Amniotic epithelial cell (primary cell): ENCODE measurements at regions not wholly inside any gene's neighbourhood (a gene's known extent, or its start where the extent isn't known, plus 50 kb on each side); places are given as distances from the start of the nearest gene placed in this dataset.

ENCODE experiments used
- DNase-seq: peaks from one replicate; pipeline ENCODE4 v3.0.0-alpha.2; 2010; ENCODE audit warnings: low read depth

DNA sequence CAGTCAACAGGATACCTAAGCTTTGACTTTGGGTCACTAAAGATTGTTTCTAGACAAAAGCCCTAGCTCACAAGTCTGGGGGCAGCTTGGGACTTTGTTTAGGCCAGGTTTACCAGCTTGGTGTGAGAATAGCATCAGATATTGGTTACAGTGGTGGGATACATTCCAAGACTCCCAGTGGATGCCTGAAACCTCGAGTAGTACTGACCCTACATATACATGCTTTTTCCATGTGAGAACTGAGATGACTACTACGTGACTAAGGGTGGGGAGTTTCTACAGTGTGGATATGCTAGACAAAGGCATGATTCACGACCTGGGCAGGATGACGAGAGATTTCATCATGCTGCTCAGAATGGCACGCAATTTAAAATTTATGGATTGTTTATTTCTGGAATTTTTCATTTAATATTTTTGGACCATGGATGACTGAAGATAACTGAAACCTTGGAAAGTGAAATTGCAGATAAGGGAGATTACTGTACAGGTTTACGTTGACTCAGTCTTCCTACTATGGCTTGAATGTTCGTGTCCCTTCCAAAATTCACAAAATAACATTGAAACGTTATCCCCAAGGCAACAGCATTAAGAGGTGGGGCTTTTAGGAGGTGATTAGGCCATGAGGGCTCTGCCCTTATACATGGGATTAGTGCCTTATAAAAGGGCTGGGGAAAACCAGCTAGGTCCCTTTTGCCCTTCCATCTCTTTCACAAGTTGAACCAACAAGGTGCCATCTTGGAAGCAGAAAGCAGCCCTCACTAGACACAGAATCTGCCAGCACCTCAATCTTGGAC is 50.2 kb upstream of the CTAGE1 start:
- DNase-seq: peak; percentile 99

DNA sequence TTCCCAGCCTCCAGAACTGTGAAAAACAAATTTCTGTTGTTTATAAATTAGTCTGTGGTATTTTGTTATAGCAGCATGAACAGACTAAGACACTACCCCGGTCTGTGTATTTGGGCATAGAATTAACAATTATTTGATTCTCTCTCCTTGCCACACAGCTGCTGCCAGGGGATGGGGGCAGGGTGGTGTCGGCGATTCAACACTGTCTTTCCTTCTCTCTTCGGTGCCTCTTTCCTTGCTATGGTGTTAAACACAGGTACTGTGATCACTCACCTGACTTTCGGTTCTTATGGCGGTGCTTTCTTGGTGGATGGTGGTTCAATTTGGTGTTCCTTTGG is 50.8 kb upstream of the CTAGE1 start:
- no peak for DNase-seq

DNA sequence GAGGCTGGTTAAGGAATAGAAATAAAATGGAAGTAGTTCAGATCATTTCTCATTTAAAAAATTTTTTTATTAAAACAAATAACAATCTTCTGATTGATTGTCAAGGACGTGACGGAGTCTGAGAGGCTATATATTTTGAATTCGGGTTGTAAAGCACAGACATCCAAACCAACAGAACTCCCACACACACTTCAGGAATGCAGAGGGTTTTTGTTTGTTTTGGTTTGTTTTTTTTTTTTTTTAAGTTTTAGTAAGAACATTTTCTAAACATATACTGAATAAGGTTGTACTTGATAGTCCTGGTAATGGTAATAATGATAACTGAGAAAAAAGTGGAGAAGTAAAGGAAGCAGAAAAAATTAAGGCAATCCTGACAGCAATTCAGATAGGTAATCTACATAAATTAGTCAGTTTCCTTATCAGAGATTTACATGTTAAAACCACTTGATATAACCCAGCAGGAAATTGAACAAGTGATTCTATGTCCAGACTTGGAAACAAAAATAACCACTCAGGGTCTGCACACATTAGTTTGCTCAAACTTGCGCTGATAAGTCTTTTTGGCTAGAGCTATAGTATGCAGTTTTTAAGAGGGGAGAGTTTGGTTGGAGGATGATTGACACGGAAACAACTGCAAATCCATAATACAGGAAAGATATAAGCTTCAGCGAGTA is 51.5 kb upstream of the CTAGE1 start:
- peak; percentile 71 for DNase-seq

DNA sequence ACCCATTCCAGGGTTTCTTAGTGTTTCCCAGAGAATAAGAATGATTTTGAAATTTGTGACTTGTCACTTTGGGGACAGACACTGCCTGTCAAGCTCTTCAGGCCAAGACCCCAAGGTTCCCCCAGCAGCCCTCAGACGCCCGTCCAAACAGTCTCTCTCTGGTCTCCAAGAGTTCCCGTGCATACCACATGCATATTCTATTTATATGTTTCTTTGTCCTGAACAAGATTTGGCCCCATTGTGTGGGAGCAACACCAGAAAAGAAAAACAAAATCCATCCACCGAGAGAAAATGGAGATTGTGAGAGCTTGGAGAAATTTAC is 52.2 kb upstream of the CTAGE1 start:
- peak; percentile 58 for DNase-seq

DNA sequence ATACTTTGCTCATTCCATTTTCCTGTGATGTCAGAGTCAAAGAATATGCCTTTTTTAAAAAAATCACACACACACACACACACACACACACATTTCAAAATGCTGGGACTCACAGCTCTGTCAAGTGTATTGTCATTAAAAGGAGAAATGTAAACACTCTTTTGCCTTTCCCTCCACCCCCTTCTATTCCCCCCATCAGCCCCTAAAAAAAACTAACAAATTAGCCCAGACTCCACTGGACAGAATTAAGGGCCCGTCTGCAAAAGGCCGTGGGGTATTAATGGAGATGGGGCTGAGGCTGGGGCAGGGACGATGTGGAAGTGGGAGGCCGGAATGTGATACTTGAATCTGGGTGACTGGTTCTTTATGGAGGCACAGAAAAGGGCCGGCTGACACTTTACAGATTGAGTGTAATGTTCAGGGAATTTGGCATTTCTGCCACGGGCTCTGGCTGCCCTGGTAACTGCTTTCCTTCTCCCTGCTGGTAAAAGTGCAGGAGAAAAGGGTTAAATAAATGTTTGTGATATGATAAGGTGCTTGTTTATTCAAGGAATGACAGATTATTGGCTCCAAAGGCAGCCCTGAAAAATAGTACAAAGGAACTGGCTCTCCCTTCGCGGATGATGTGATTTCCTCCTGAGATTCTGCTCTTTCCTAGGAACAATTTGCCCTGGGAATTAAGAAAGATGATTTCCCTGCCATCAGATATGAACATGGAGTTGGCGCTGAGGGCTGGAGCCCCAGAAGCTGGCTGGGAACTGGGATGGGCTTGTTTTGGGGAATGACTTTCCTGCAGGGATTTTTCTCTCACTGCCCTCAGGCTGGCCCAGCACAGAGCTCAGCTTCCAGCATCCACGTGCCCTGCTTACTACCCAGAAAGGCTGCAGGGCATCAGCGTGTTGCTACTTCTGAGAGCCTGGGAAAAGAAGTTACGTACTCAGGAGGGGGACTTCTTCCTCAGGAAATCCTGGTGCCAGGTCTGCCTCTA is 52.8 kb upstream of the CTAGE1 start:
- DNase-seq: peak; percentile 84

DNA sequence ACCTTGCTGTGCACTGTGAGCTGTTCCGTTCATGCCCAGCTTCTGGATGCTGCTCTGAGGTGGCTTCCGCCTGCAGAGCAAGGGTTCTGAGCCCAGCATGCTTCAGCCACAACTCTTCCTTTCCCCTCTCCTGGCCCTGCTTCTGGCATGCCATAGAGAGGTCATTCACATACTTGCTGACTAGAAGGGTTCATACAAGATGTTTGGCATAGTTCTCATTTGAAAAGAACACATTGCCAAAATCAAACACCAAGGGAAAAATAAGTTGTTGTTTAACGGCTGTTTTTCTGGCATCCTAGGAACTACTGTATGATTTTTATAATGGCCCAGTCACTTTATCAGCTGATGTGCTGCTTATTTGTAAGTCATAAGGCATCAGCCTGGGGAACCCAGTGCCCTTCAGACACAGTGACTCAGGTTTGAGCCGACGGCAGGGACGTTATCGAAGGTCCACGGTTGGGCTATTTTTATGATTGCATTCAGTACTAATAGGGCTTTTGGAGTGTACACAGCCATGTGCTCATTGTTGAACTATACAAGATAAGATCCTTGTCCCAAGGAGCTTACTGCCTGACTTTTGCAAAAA is 53.9 kb upstream of the CTAGE1 start:
- DNase-seq: peak; percentile 80

DNA sequence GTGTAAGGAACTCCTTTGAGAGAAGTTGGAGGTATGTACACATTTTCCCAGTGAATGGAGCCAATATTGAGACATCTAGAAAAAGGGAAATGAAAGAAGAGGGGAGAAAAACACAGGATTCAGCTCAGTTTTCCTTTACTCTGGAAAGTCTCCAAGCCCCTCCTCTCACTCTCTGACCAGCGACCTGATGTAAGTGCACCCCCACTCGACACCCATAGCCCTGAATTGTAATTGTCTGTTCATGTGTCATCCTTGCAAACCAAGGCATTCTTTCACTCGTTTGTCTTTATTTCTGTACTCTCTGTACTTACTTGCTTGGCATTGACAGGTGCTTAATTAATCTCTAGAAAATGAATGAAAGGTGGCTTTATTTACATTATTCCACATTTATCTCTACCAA is 55.7 kb upstream of the CTAGE1 start:
- peak; percentile 31 for DNase-seq

DNA sequence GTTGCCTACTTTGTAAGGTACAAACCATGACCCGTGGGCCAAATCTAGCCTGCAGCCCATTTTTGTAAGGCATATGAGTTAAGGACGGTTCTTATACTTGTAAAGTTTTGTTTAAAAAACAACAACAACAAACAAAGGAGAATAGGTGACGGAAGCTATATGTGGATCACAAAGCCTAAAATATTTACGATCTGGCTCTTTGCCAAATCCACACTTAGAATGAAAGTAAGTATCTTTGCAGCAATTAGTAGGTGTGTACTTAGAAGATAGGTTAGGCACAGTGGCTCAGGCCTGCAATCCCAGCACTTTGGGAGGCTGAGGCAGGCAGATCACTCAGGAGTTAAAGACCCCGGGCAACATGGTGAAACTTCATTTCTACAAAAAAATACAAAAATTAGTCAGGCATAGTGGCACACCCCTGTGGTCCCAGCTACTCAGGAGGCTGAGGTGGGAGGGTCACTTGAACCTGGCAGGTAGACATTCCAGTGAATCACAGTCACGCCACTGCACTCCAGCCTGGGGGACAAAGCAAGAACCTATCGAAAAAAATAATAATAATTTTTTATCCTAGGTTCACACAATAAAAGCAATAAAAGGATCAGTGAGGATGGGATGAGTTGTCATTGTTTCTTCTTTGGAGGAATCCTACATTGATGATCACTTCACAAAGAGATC is 57.8 kb upstream of the CTAGE1 start:
- no peak for DNase-seq

DNA sequence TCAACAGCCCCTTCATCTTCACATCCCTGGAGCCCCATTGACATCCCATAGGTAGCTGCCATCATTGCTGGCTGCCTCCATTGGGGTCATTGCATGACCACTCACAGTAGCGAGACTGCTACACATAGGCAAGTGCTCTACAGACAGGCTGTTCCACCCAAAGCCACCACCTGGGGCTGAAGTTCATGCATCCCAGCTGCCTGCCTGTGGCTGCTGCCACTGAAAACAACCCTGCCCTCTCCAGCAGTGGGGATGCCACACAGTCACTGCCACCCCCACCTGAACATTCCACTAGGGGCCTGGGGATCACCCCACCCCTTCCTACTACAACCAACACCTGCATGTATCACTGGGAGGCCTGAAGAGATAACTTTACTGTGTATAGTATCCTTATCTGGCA is 59.5 kb upstream of the CTAGE1 start:
- DNase-seq: no peak

DNA sequence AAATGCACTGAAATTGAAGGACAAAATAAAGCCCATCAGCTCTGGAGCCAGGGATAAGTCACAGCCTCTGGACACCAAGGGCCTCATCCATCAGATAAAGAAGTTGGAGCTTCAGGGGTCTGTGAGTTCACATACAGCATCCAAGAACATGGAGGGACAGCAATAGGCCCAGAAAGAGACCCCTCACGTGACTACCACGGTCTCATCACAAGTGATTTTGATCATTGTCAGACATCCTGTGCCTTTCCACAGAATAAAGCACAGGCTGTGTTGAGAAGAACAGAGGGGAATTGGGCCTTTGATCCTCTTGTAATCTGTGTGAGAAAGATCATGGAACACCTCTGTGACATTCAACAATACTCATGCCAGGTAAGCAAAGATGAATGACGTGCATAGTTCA is 65.2 kb upstream of the CTAGE1 start:
- DNase-seq: no peak

DNA sequence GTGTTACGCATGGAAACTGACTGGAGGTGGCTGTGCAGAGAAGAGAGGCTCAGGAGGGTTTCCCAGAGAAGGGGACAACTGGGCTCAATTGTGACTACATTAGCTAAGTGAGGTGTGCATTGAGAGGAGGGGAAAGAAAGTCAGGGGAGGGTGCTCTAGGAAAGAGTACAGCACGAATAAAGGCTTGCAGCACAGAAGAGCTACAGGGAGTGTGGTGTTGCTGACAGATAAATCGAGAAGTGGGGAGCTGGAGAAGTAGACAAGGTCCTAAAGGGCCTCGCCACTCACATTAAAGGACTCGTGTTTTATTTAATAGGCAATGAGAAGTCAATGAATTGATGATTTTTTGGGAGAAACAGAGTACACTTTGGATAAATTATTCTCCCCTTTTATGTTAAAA is 65.7 kb upstream of the CTAGE1 start:
- DNase-seq: no peak

DNA sequence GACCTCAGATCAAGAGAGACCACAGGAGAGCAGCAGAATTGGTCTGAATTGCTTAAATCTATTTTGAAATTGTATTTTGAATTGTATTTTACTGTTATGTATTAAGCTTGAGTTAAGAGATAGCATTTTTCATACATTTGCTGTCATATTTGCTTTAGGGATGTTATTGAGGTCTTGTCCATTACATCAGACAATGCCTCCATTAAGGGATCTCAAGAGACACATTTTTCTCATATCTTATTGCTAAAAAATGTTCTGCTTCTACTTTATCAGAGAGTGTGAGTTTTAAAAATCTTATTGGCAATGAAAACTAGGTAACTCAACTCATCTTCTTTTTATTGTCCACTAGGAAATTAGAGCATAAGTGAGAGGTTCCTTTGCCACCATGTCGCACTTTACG is 66.8 kb upstream of the CTAGE1 start:
- no peak for DNase-seq

DNA sequence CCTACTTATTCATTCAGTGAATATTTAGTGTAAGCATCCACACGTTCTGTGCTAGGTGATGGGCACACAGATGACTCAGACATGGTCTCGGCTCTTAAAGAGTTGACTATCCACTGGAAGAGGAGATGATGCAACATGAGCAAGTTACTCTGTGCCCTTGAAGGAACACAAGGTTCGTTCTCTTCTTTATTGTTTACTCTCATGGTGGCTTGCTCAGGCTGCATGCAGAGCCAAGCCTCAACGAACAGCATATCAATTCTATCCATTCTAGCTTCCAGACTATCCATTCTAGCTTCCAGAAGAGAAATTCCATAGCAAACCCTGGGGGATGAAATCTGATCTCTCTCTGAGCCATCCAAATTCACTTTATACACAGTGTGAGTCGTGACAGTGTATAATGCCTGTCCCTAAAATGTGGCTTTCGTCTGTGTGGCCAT is 68.1 kb upstream of the CTAGE1 start:
- DNase-seq: peak; percentile 69

DNA sequence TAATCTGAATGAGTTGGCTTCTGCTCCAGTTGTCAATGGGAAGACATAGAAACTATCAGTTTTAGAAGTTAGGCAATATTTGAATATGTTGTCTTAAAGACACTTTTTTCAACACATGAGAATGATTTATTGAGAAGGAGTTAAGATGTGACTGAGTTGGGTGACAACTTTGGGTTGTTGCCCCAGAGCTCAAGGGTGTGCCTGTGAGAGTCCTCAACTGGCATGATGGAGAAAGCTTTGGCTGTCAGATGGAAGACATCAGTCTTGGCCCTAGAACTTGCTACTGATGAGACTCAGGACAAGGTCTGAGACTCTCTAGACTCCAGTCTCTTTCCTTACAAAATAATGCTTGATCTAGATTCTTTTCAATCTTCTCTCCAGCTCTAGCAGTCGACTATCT is 69.0 kb upstream of the CTAGE1 start:
- DNase-seq: no peak

DNA sequence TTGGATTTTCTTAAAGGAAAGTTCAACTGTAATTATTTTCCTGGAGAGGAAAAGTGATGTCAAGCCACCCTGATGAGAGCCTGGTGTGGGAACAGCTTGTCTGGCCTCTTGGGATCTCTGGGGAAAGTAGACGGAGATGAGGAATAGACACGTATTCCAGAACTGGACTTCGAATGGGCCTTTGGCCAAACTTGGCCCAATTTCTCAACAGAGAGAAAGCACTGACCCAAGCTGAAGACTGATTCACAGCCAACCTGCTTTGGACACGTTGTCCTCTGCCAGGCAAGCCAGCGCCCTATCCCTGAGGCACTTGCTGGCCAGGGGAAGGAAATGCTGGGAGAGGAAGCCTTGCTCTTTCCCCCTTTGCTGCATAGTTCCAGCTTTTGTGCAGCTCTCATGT is 70.8 kb upstream of the CTAGE1 start:
- DNase-seq: no peak

DNA sequence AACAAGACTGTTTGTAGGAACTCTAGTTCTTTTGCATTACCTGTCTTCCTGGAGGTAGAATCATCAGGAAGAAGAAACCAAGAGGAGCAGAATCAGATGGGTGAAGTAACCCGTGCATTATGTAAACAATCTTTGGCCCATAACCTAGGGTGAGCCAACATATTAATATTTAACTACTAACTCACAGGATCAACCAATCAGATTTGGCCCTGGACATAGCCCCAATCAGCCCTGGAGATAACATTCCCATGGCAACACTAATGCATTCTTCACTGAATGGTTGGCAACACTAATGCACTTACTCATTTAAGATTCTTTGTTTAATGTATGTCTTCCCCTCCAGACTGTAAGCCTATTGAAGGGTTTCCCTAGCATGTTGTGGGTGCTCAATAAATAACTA is 72.0 kb upstream of the CTAGE1 start:
- peak; percentile 72 for DNase-seq

DNA sequence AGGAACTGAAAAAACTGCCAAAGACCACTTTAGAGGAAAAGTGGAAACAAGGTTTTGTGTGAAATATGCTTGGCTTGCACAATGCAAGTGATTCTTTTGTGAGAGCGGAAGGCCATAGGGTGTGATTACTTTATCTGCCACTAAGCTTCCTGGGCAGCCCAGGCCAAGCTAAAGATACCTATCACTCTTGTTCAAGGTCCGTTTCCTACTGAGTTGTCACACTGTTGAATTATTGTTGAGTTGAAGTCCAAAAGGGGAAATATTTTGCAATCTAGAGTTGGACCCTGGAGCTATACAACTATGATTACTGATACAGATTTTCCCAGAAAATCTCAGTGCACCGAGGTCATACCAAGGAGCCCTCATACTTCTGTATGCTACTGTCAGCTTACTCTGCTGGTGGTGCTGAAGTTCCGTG is 72.7 kb upstream of the CTAGE1 start:
- peak; percentile 40 for DNase-seq

DNA sequence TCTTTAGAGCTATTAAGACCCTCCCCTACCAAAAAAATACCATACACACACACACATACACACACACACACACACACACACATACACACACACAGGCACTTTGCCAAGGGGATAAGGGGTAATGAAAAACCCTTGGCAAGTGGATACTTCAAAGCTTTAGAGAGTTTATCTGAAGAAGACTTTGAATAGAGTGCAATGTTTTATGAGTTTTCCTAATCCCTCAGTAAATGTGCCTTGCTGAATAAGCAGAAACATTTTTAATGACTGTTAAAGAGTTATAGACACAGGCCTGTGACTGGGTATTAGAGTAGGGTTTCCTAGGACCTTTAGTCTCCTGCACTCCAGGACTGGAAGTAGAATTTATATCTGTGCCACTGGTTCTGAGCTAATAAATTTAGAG is 75.5 kb upstream of the CTAGE1 start:
- DNase-seq: no peak

DNA sequence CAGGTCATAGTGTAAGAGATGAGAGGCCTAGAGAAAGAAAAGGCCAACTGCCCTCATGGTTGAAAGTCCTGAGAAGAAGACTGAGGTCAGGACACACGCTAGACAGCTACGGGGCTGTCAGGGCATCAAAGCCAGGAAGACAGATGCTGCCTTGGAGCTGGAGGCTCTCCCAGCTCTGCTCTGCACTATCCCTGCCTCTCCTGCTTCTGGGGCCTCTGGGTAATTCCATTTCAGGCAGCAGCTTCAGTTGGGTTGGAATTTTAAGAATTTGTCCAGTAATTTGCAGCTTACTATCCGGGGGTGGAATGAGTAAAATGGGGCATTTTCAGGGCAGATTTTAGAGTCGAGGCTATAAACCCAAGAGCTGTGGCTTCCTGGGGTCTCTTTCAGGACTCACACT is 76.2 kb upstream of the CTAGE1 start:
- peak; percentile 34 for DNase-seq

DNA sequence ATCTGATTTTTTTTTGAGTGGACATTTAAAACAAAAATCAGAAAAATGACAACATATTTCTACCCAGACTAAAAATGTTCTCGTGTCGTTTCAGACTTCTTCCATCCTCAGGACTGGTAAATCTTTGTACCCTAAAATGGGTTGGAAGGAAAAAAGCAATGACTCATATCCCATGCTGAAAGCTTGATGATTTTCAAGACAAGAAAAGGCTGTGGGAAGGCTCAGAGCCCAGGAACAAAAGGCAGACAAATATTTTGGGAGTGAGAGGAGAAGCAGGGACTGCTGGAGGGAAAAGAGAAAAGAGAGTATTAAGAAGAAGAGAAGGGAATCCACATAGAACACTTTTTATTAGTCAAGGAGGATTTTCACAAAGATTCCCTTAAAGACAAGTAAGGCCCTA is 77.1 kb upstream of the CTAGE1 start:
- DNase-seq: peak; percentile 39

DNA sequence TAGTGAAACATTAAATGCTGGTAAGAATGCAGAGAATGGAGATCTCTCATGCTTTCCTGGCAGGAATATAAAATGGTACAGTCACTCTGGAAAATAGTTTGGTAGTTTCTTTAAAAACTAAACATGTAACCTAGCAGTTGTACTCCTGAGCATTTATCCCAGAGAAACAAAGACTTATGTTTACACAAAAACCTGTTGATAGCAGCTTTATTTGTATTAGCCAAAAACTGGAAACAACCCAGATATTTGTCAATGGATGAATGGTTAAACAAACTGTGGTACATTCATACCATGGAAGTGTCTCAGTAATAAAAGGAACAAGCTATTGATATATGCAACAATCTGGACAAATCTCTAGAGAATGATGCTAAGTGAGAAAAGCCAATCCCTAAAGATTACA is 81.7 kb upstream of the CTAGE1 start:
- no peak for DNase-seq

DNA sequence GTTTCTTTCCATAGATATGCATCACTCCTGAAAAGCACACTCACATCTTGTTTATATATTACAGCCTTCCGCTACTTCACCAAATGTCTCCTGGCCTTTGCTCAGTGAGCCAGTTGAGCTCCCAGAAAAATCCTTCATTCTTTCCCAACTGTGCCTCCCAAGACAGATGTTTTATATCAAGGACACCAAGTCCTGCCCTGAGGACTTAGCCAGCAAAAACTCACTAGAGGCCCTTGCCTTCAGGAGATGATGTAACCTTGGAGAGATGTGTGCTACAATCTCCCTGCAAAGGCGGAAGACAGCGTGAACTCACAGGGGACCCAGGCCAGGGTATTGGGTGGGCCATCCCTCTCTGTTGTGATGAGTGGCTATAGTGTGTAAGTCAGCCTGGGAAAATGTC is 86.1 kb upstream of the CTAGE1 start:
- peak; percentile 96 for DNase-seq
